Hindlimb muscle (tissue), 1 donor: ENCODE measurements at regions not wholly inside any gene's neighbourhood (a gene's known extent, or its start where the extent isn't known, plus 50 kb on each side); places are given as distances from the start of the nearest gene placed in this dataset.

Experiments
- DNase-seq: peaks from one replicate; pipeline ENCODE4 v3.0.0-alpha.2; 2013

DNA sequence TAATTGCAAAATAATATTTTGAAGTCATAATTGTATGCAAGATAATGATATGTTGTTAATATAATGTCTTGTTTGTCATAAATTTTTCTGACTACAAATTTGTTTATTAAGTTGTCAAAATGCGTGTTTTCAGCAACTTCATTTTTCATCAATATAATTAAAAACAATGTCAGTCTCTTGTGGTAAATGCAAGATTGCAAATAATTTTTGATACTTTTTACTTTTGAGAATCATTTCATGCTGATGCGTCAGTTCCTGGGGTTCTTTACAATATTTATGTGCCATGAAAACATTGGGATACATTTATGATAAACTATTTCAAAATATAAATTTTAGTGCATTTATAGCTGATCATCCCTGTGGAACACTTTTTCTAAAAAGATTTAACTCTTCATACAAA lies 1504.8 kb downstream of the BRD1 start:
- no peak for DNase-seq

DNA sequence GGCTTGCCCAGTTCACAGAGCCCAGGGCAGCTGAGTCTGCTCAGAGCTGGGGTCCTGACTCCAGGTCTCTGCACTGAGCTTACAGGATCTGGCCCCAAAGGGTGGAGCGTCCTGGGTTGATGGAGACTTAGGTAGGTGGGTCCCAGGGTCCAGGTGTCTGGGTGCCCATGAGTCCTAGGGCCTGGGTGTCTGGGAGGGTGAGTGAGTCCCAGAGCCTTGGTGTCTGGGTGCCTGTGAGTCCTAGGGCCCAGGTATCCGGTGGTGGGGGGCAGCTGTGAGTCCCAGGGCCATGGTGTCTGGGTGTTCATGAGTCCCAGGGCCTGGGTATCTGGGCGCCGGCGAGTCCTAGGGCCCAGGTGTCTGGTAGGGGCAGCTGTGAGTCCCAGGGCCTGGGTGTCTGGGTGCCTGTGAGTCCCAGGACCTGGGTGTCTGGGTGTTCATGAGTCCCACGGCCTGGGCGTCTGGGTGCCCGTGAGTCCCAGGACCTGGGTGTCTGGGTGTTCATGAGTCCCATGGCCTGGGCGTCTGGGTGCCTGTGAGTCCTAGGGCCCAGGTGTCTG lies 1505.6 kb downstream of the BRD1 start:
- no peak for DNase-seq

GRCh38 chr22:48320683-48321451 lies 1506.8 kb downstream of the BRD1 start:
- DNase-seq, result no peak

GRCh38 chr22:48320048-48320682 lies 1507.5 kb downstream of the BRD1 start:
- DNase-seq, result no peak

DNA sequence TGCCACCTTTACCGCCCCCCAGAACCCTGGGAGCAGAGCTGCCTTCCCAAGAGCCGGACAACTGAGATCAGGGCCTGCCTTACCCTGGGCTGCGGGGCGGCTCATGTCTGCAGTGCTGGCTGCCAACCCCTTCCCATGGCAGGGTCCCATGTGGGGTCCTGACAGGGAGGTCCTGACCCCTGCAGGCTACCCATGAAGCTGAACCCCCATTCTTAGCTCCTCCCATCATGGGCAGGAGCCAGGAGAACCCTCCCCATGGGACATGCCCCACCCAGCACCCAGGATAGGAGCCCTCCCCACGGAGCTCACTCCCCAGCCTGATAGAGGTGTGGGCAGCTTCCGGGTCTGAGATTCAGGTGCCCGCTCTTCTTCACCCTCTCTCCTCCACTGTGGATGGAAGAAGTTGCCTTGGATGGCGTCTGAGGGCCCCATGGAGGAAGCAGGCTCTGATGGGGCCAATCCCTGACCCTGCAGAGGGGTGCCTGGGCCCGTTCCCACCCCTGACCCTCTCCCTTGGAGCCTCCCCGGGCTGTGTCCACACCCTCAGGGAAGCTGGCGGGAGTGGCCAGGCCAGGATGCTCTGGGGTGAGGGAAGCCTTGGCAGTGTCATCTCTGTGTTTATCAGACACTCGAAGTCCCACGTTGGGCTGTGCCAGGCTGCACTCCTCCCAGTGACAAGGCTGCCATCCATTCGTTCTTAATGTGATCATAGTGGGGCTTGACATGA lies 1508.2 kb downstream of the BRD1 start:
- no peak for DNase-seq

DNA sequence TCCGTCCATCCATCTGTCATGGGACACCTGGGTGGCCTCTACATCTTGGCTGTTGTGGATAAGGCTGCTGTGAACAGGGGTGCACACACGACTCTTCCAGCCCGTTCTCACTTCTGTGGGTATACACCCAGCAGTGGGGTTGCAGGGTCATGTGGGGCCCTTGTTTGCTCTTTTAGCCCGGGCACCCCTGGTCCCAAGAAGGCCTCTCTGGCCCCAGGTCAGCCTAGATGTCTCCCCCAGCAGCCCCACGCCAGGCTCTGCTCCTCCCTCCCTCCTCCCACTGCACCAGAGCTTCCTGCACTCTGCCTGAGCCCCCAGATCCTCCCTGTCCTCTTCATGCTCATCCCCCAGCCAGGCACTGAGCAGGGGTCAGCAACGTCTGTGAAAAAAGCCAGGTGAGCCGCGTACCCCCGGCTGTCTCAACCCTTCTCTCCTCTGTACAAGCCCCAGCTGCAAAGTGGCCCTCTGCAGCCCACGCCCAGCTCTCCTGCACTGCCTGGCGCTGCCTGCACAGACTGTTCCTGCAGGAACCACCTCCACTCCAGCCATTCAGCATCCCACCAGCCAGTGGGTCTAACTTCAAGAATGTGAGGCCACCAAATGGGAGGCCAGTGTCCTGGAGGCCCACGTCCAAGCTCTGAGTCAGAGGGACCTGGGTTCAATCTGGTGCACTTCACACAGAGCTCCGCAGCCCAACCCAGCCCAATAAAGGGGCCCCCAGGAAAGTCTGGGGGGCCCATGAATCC lies 1508.9 kb downstream of the BRD1 start:
- DNase-seq, result no peak

DNA sequence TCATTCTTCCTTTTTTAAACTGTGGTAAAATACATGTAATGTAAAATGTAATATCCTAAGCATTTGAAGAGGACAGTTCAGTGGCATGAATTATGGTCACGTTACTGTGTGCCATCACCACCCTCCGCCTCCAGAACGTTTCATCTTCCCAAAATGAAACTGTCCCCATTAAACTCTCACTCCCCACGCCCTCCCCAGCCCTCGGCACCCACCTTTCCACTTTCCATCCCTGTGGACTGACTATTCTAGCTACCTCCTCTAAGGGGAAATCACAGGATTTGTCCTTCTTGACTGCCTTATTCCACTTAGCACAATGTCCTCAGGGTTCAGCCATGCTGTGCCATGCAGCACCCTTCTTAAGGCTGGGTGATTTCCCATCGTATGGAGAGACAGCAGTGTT lies 1509.5 kb downstream of the BRD1 start:
- no peak for DNase-seq

DNA sequence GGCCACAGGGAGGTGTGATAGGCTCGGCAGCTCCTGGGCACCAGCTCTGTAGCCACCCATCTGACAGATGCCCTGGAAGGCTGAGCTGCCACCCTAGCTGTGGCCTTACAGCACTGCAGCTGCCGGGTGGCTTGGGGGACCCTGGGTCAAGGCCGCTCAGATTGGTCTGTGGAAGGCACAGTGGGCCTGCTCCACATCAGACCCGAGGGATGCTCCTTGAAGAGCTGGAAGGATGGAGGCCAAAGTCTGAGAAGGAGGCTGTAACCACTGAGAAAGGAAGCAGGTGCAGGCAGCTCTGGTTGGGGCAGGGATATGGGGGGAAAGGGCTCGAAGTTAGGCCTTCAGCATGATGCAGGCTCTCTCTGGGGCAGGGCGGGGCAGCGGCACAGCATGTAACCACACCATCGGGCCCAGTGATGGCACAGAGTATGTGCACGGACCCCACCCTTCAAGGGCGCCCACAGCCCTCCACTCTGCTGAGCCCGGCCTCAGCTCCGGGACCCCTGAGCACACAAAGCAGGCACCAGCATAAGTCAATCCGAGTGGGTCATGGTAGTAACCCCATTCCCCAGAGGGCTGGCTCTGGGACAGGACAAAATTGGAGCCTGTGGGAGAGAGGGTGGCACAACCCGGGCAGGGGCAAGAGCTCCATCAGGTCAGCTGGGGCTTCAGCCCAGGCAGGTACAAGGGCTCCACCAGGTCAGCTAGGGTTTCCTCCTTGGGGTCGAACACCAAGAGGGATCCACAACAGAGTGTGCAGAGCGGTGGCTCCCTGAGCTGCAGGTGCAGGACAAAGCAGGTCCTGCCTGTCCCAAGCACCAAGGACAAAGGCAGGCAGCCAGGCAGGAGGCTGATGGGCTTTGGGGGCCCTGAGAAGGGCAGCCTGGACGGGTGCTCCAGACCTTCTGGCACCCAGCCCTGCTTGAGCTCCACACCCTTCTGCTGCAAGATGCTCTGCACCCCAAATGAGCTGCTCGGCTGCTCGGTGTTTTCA lies 1511.1 kb downstream of the BRD1 start:
- no peak for DNase-seq

DNA sequence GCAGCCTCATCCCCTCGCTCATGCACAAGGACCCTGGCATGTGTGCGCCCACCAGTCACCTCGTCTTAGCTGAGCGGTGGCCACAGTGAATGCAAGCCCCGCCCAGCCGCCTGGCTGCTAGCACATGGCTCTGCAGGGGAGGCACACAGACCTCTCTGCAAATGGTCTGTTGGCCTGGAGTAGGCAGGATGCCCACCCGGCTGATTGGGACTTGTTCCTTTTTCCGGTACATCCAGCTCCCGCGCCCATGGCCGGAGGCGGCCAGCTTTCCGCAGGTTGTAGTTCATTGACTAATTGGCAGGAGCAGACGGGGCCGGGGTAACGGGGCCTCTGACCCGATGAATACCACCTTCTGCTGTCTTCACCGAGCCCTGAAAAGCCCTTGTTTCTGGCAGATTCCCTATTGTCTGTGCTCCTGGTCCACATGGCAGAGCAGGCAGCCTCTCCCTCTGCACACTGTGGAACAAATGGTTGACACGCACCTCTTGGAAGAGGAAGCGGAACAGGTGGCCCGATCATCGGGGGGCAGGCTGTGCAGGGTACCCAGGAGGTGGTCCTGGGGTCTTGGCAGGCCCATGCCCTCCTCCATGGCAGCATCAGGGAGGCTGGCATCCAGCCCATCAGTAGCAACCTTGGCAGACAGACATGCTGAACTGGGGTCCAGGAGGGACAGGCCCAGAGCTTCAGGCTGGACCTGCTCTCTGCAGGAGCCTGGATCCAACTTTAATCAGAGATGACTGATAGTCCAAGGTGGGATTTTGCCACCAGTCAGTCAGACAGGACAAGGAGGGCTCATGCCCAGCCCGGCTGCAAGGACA lies 1512.0 kb downstream of the BRD1 start:
- DNase-seq, result no peak

DNA sequence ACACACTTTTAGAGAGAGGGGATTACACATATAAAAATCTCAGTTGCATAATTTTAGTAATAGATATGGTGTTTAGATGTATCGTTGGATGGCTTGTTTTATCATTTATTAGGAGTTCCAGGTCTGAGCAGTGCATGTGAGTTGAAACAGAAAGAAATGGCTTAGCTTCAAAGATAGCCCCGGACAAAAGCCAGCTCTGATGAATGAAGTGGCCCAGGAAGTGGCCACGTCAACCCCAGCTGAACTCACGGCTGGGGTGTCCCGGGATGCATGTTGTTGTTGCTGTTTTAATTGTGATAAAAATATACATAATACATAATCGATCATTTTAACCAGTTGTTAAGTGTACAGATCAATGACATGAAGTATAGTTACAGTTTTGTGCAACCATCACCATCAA lies 1513.6 kb downstream of the BRD1 start:
- no peak for DNase-seq

- DNase-seq, result no peak
Observed at GRCh38 chr22:48313175-48313830, 1514.4 kb downstream of the BRD1 start.

DNA sequence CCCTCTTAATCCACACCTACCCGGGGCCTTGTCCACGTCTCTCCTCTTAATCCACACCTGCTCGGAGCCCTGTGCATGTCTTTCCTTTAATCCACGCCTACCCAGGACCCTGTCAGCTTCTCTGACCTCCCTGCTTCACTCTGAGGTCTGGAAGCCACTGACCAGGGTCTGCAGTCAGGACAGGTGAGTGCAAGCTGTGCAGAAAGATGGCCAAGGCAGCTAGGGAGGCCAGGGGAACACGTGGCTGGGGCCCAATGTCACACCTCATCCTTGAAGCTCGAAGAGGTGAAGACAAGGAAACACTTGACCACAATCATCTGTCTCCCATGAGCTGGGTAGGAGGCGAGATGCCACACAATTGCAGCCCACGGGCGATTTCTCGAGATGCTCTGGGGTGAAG lies 1516.9 kb downstream of the BRD1 start:
- DNase-seq, result no peak

DNA sequence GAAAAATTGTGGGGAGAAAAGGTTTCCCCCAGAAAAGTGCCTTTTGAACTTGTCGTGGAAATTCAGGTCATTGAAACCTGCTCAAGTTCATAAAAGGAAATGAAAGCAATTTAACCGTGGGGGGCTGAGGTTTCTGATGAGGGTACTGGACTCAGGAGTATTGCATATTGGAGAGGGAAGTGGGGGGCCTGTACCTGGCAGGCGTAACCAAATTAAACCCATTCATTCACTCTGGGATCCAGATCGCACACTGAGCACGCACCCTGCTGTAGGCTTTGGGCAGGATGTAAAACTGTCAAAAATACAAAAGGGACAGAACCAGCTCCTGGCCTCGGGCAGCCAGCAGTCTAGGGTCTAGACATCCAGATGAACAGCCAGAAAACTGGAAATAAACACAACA lies 1517.4 kb downstream of the BRD1 start:
- DNase-seq, result no peak

DNA sequence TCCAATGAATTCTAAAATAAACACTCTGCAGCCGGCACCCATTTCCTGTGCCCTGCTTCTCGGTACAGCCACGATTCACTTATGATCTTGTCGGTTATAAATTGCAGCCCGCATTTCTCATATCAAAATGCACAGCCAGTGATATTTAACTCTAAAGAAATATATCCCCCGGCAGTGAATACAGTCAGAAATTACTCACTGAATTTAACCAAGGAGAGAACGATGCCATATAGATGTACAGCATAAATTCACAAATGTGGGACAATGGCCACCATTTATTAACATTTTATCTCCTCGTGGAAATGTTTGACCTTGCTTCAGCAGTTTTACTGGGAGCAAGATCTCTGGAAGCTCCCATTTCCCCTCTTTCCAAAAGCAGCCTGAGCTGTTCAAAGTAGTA lies 1517.8 kb downstream of the BRD1 start:
- DNase-seq, result no peak

GRCh38 chr22:48309115-48309705 lies 1518.5 kb downstream of the BRD1 start:
- no peak for DNase-seq

- DNase-seq, result no peak
Observed at GRCh38 chr22:48307931-48308330, 1519.7 kb downstream of the BRD1 start.

DNA sequence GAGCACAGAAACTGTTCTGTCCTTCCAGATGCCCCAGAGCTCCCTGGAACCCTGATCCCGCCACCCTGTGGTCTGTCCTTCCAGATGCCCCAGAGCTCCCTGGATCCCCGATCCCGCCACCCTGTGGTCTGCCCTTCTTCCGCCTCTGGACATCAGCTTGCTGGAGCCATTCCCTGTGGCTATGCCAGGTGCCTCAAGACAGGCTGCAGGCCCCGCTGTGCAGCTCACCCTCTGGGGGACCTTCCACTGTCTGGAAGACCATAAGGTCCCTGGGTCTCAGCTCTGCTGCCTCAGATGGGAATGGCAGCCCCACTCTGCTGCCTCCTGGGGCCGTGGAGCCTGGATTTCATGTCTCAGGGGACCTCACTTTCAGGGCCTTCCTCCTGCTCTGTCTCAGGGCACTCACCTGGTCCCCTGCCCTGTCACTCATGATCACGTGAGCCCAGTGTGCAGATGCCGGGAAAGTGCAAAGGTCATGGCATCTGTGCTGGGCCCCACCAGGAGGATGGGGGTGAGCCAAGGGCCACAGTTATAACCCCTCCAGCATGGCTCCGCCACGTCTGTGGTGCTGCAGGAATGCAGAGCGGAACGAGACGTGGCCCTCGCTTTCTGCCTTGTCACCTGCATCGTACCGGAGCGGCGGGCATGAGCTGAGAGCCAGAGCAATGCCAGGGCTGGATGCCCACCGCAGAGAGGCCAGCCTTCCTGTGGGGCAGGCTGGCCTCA lies 1520.7 kb downstream of the BRD1 start:
- DNase-seq, result no peak

- DNase-seq, result no peak
Observed at GRCh38 chr22:48306284-48306683, 1521.4 kb downstream of the BRD1 start.

DNA sequence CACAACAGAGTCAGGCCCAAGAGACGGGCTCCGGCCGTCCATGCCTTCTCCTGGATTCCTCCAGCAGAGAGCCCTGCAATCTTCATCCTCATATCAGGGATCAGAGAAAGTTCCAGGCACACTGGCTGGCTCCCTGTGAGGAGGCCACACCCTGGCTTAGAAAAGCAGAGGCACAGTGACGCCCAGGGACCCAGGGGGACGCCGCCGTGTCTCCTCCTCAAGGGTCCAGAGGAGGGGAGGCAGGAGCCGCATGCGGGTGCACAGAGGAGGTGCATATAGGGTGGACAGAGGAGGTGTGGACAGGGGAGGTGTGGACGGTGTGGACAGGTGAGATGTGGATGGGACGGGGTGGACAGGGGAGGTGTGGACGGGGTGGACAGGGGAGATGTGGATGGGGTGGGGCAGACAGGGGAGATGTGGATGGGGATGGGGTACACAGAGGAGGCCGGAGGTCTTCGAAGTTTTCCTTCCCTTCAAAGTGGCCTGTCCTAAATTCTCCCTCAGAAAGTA lies 1521.9 kb downstream of the BRD1 start:
- no peak for DNase-seq
